H9 (cell line): ENCODE measurements at regions not wholly inside any gene's neighbourhood (a gene's known extent, or its start where the extent isn't known, plus 50 kb on each side); places are given as distances from the start of the nearest gene placed in this dataset.
A peak's percentile ranks its signal among the peaks of the same experiment; 100 is the strongest.
"Not testable (repeated sequence)": the region's sequence is repeated elsewhere in the genome, so short reads cannot be mapped to it uniquely, and the experiment has no call there.

Experiments used
- DNase-seq: peaks from one replicate; pipeline ENCODE4 v3.0.0-alpha.2; 2017
- H2AFZ ChIP-seq: one replicate; pipeline ENCODE4 v1.6.1; 2013; ENCODE audit warnings: mild to moderate bottlenecking, low read length, control low read depth, moderate library complexity
- H2AK5ac ChIP-seq: 2 replicates; pipeline ENCODE4 v1.6.1; 2013; ENCODE audit warnings: low read length, control low read depth, mixed read lengths; ENCODE audit not compliant: insufficient read length
- H2BK120ac ChIP-seq: one replicate; pipeline ENCODE4 v1.6.1; 2013; ENCODE audit warnings: low read depth, mild to moderate bottlenecking, low read length, control low read depth, inconsistent platforms; ENCODE audit not compliant: poor library complexity, severe bottlenecking
- H2BK12ac ChIP-seq: 2 replicates; pipeline ENCODE4 v1.6.1; 2013; ENCODE audit warnings: low read length, control low read depth, mixed read lengths, low read depth; ENCODE audit not compliant: insufficient read length
- H2BK15ac ChIP-seq: 2 replicates; pipeline ENCODE4 v1.6.1; 2013; ENCODE audit warnings: low read depth, low read length, control low read depth
- H2BK20ac ChIP-seq: one replicate; pipeline ENCODE4 v1.6.1; 2013; ENCODE audit warnings: low read depth, mild to moderate bottlenecking, low read length, control low read depth, inconsistent platforms; ENCODE audit not compliant: poor library complexity, severe bottlenecking
- H2BK5ac ChIP-seq: 2 replicates; pipeline ENCODE4 v1.6.1; 2013; ENCODE audit warnings: low read length, control low read depth, mixed read lengths; ENCODE audit not compliant: insufficient read length
- H3K14ac ChIP-seq: 2 replicates; pipeline ENCODE4 v1.6.1; 2013; ENCODE audit warnings: low read length, control low read depth; ENCODE audit not compliant: insufficient read depth
- H3K18ac ChIP-seq: 2 replicates; pipeline ENCODE4 v1.6.1; 2013; ENCODE audit warnings: low read depth, mild to moderate bottlenecking, mixed read lengths, low read length, control low read depth; ENCODE audit not compliant: insufficient read length
- H3K23ac ChIP-seq: 2 replicates; pipeline ENCODE4 v1.6.1; 2013; ENCODE audit warnings: low read length, control low read depth, mixed read lengths, low read depth; ENCODE audit not compliant: insufficient read length
- H3K23me2 ChIP-seq: 2 replicates; pipeline ENCODE4 v1.6.1; 2013; ENCODE audit warnings: low read depth, mild to moderate bottlenecking, mixed read lengths, low read length, control low read depth; ENCODE audit not compliant: insufficient read length, poor library complexity, severe bottlenecking
- H3K27ac ChIP-seq: 2 replicates; pipeline ENCODE4 v1.5.1; 2013; ENCODE audit warnings: low read length, control low read depth, mixed read lengths, low read depth; ENCODE audit not compliant: insufficient read length
- H3K27me3 ChIP-seq: 2 replicates; pipeline ENCODE4 v1.6.1; 2013; ENCODE audit warnings: low read length, control low read depth, inconsistent platforms; ENCODE audit not compliant: insufficient read depth
- H3K4ac ChIP-seq: 2 replicates; pipeline ENCODE4 v1.6.1; 2013; ENCODE audit warnings: low read depth, mild to moderate bottlenecking, control low read depth, inconsistent platforms, low read length, moderate library complexity
- H3K4me1 ChIP-seq: 2 replicates; pipeline ENCODE4 v1.6.1; 2013; ENCODE audit warnings: low read length, control low read depth, inconsistent platforms; ENCODE audit not compliant: insufficient read depth
- H3K4me2 ChIP-seq: 2 replicates; pipeline ENCODE4 v1.6.1; 2013; ENCODE audit warnings: low read length, control low read depth, mixed read lengths; ENCODE audit not compliant: insufficient read length, insufficient read depth
- H3K56ac ChIP-seq: 2 replicates; pipeline ENCODE4 v1.6.1; 2013; ENCODE audit warnings: low read depth, mild to moderate bottlenecking, mixed read lengths, low read length, control low read depth; ENCODE audit not compliant: insufficient read length
- H3K79me1 ChIP-seq: 2 replicates; pipeline ENCODE4 v1.6.1; 2013; ENCODE audit warnings: low read depth, mild to moderate bottlenecking, moderate library complexity, low read length, control low read depth, inconsistent platforms; ENCODE audit not compliant: insufficient read depth, poor library complexity, severe bottlenecking
- H3K79me2 ChIP-seq: 2 replicates; pipeline ENCODE4 v1.6.1; 2013; ENCODE audit warnings: low read length, control low read depth, inconsistent platforms; ENCODE audit not compliant: insufficient read depth
- H3K9ac ChIP-seq: 2 replicates; pipeline ENCODE4 v1.6.1; 2013; ENCODE audit warnings: low read length, control low read depth, mixed read lengths; ENCODE audit not compliant: insufficient read length; ENCODE audit errors: extremely low read depth
- H3K9me3 ChIP-seq: one replicate; pipeline ENCODE4 v1.6.1; 2013; ENCODE audit warnings: low read depth, low read length, inconsistent platforms; ENCODE audit not compliant: control insufficient read depth
- H3T11ph ChIP-seq: one replicate; pipeline ENCODE4 v1.6.1; 2013; ENCODE audit warnings: mild to moderate bottlenecking, low read length, control low read depth, inconsistent platforms
- H4K20me1 ChIP-seq: one replicate; pipeline ENCODE4 v1.6.1; 2013; ENCODE audit not compliant: control insufficient read depth, insufficient read length, insufficient read depth
- H4K5ac ChIP-seq: 2 replicates; pipeline ENCODE4 v1.6.1; 2013; ENCODE audit warnings: low read depth, mild to moderate bottlenecking, mixed read lengths, low read length, control low read depth; ENCODE audit not compliant: insufficient read length
- H4K8ac ChIP-seq: replicated peaks from 2 replicates; pipeline ENCODE4 v1.6.1; 2013; ENCODE audit warnings: low read length, control low read depth, mixed read lengths, low read depth; ENCODE audit not compliant: insufficient read length
- H4K91ac ChIP-seq: 2 replicates; pipeline ENCODE4 v1.6.1; 2013; ENCODE audit warnings: low read depth, mild to moderate bottlenecking, moderate library complexity, mixed read lengths, low read length, control low read depth; ENCODE audit not compliant: insufficient read length
- H3K27ac Mint-ChIP-seq, 3 experiments: 2 replicates in 2 of 3; 3 replicates in 1 of 3; pipeline ENCODE4 v1.8.0; 2020 to 2021; ENCODE audit warnings: mixed read lengths in 3 of 3, mild to moderate bottlenecking in 1 of 3, moderate library complexity in 1 of 3
- H3K27me3 Mint-ChIP-seq: 2 replicates; pipeline ENCODE4 v1.8.0; 2021; ENCODE audit warnings: low read depth, mild to moderate bottlenecking, moderate library complexity, mixed read lengths
- H3K36me3 Mint-ChIP-seq, 3 experiments: 2 replicates in 2 of 3; 3 replicates in 1 of 3; pipeline ENCODE4 v1.8.0; 2020 to 2021; ENCODE audit warnings: low read depth in 3 of 3, mixed read lengths in 3 of 3; ENCODE audit not compliant: insufficient read depth in 1 of 3
- H3K4me1 Mint-ChIP-seq, 2 experiments: 2 replicates each; pipeline ENCODE4 v1.8.0; 2020; ENCODE audit warnings: mixed read lengths in 2 of 2
- H3K4me3 Mint-ChIP-seq, 2 experiments: 2 replicates in 1 of 2; 3 replicates in 1 of 2; pipeline ENCODE4 v1.8.0; 2020 to 2021; ENCODE audit warnings: mild to moderate bottlenecking in 2 of 2, mixed read lengths in 2 of 2, moderate library complexity in 1 of 2
- H3K9me3 Mint-ChIP-seq, 2 experiments: 2 replicates in 1 of 2; 3 replicates in 1 of 2; pipeline ENCODE4 v1.8.0; 2020; ENCODE audit warnings: mild to moderate bottlenecking in 2 of 2, mixed read lengths in 2 of 2, moderate library complexity in 1 of 2
- CTCF ChIP-seq: fragments of 200-600 bp; sonication (generic); conservative IDR thresholded peaks from 3 replicates; pipeline ENCODE4 v1.8.0; 2021; ENCODE audit warnings: antibody characterized with exemption, mild to moderate bottlenecking
- WGBS: extraction: QIAGEN DNeasy Blood & Tissue Kit; methylation state at CpG from one replicate; pipeline ENCODE4 v1.1.7; 2013; ENCODE audit warnings: missing lambda C conversion rate, low lambda C conversion rate, mixed read lengths; ENCODE audit not compliant: insufficient read length; ENCODE audit errors: extremely low coverage; 5-methylcytosine and 5-hydroxymethylcytosine counted together

DNA sequence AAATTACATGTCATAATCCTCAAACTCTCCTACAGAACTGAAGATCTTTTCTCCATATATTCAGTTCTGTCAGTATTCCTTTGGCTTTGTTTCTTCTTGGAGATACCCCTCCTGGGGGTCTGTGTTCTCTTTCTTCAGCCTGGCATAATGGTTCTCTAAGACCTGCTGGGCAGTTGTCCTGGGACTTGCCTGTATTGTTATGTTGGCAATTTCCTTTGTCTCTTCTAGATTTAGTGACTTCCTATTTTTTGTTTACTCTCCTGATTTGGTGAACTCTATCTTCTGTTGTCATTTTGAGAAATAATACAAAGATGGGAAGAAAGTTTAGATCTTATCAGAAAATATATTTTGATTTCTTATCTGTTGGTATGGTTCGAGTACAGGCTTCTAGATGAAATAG is 127.8 kb downstream of the GOSR1 start:
- no peak overlapping the region for H2BK20ac ChIP-seq
- H3K4me3 Mint-ChIP-seq, result peak overlapping the region in 1 of 2 experiments; percentile 10; a peak in 1 of 5 replicates
- peak overlapping the region in 1 of 3 experiments; percentile 15; a peak in 1 of 7 replicates for H3K27ac Mint-ChIP-seq

GRCh38 chr17:30602396-30602795 is 125.2 kb downstream of the GOSR1 start:
- not testable (repeated sequence) for H4K20me1 ChIP-seq, H4K5ac ChIP-seq, H3K27me3 ChIP-seq, H2AFZ ChIP-seq, H3K4me1 ChIP-seq, H3K27ac ChIP-seq, H2BK15ac ChIP-seq, H2BK5ac ChIP-seq, H2BK12ac ChIP-seq, H4K8ac ChIP-seq, H3K23me2 ChIP-seq, H3K36me3 Mint-ChIP-seq, H2BK120ac ChIP-seq, H3K23ac ChIP-seq, H3K9me3 ChIP-seq, H3K56ac ChIP-seq, H2BK20ac ChIP-seq, H3K79me1 ChIP-seq, H3K9me3 Mint-ChIP-seq, H3K4ac ChIP-seq, H4K91ac ChIP-seq, H3K18ac ChIP-seq, H3T11ph ChIP-seq, H3K79me2 ChIP-seq, DNase-seq, H3K14ac ChIP-seq, H3K9ac ChIP-seq, H3K27me3 Mint-ChIP-seq, H2AK5ac ChIP-seq, H3K4me2 ChIP-seq, H3K27ac Mint-ChIP-seq
- WGBS, result no CpG with 5 or more reads among the region's 2 CpGs
- Mint-ChIP-seq H3K4me1 (peaks cover 31 to 34% of the 10 kb centered on the region in 2 experiments), H3K4me3 (peak overlapping the region; percentile 96 to 100; a peak in 3 of 5 replicates)

More for the DNA sequence above, 127.8 kb downstream of the GOSR1 start:
- H4K91ac ChIP-seq, result no peak overlapping the region
- H3K4ac ChIP-seq, result no peak overlapping the region
- no peaks in the 10 kb centered on the region; the same call in 1 of the 2 replicates for H3K27me3 Mint-ChIP-seq
- H2BK12ac ChIP-seq, result no peak overlapping the region
- H3T11ph ChIP-seq, result no peak overlapping the region
- no CpG with 5 or more reads among the region's 1 CpG for WGBS
- no peak overlapping the region for H3K27ac ChIP-seq
- H4K5ac ChIP-seq, result no peak overlapping the region
- no peaks in the 10 kb centered on the region; the same call in 1 of the 2 replicates for H3K79me2 ChIP-seq
- H3K18ac ChIP-seq, result no peak overlapping the region
- H2BK120ac ChIP-seq, result no peak overlapping the region
- H3K23ac ChIP-seq, result no peak overlapping the region
- no peak overlapping the region for H2BK5ac ChIP-seq
- H3K14ac ChIP-seq, result no peak overlapping the region
- H3K23me2 ChIP-seq, result peaks cover 6% of the 10 kb centered on the region
- no peak for DNase-seq
- no peak overlapping the region for H4K8ac ChIP-seq
- no peaks in the 10 kb centered on the region for H4K20me1 ChIP-seq
- no peaks in the 10 kb centered on the region; the same call in 1 of the 2 replicates for H3K4me1 ChIP-seq
- no peak overlapping the region for H2AK5ac ChIP-seq
- H2AFZ ChIP-seq, result no peak overlapping the region
- H3K9me3 ChIP-seq, result no peaks in the 10 kb centered on the region
- H3K56ac ChIP-seq, result no peak overlapping the region
- no peak for TF ChIP-seq CTCF
- H3K4me2 ChIP-seq, result no peak overlapping the region
- H3K79me1 ChIP-seq, result no peaks in the 10 kb centered on the region
- H3K27me3 ChIP-seq, result no peaks in the 10 kb centered on the region
- no peaks in the 10 kb centered on the region for H3K9me3 Mint-ChIP-seq
- H3K4me1 Mint-ChIP-seq, result peaks cover 22 to 27% of the 10 kb centered on the region in 2 experiments
- no peaks in the 10 kb centered on the region for H3K36me3 Mint-ChIP-seq
- H3K9ac ChIP-seq, result no peak overlapping the region
- no peak overlapping the region for H2BK15ac ChIP-seq
